Spleen (tissue), 11 donors: ENCODE measurements at regions not wholly inside any gene's neighbourhood (a gene's known extent, or its start where the extent isn't known, plus 50 kb on each side); places are given as distances from the start of the nearest gene placed in this dataset.

Experiments used
- DNase-seq: peaks from one replicate; pipeline ENCODE4 v3.0.0-alpha.2; 2020
- H3K27ac ChIP-seq, 8 donors: fragments of 200-600 bp; sonication (generic) in 7 of 8; 1 replicate in 4 of 8; 2 replicates in 4 of 8; pipeline versions ENCODE4 v1.5.0 to v1.8.0; 2016 to 2021; ENCODE audit warnings: inconsistent platforms in 4 of 8, mild to moderate bottlenecking in 4 of 8, moderate library complexity in 1 of 8
- H3K27me3 ChIP-seq, 7 donors: fragments of 200-600 bp; sonication (generic) in 6 of 7; replicated peaks in 1 of 7; 1 replicate in 4 of 7; 2 replicates in 3 of 7; pipeline versions ENCODE4 v1.5.0 to v1.8.0; 2016 to 2021; ENCODE audit warnings: inconsistent platforms in 3 of 7, mild to moderate bottlenecking in 1 of 7
- H3K36me3 ChIP-seq, 6 donors: fragments of 200-600 bp; sonication (generic) in 5 of 6; 1 replicate in 4 of 6; 2 replicates in 2 of 6; pipeline versions ENCODE4 v1.5.0 to v1.8.0; 2016 to 2021; ENCODE audit warnings: inconsistent platforms in 2 of 6
- H3K4me1 ChIP-seq, 6 donors: fragments of 200-600 bp; sonication (generic) in 5 of 6; 1 replicate in 3 of 6; 2 replicates in 3 of 6; pipeline versions ENCODE4 v1.5.0 to v1.8.0; 2016 to 2021; ENCODE audit warnings: inconsistent platforms in 3 of 6
- H3K4me3 ChIP-seq, 8 donors: fragments of 200-600 bp; sonication (generic) in 7 of 8; 1 replicate in 4 of 8; 2 replicates in 4 of 8; pipeline versions ENCODE4 v1.5.0 to v1.8.0; 2016 to 2021; ENCODE audit warnings: inconsistent platforms in 4 of 8, mild to moderate bottlenecking in 4 of 8, moderate library complexity in 2 of 8
- H3K9me3 ChIP-seq, 8 donors: fragments of 200-600 bp; sonication (generic) in 7 of 8; 1 replicate in 4 of 8; 2 replicates in 4 of 8; pipeline versions ENCODE4 v1.5.0 to v1.8.0; 2016 to 2021; ENCODE audit warnings: inconsistent platforms in 4 of 8
- CTCF ChIP-seq, 11 experiments: fragments of 200-600 bp in 7 of 11; fragments of 450-650 bp in 4 of 11; sonication (generic) in 4 of 11; IDR thresholded peaks in 8 of 11; conservative IDR thresholded peaks in 3 of 11; 1 replicate in 7 of 11; 2 replicates in 4 of 11; pipeline versions ENCODE4 v1.4.0 to v1.8.0; 2016 to 2021; ENCODE audit warnings: antibody characterized with exemption in 11 of 11, inconsistent platforms in 4 of 11, mild to moderate bottlenecking in 1 of 11
- POLR2A ChIP-seq, 3 donors: fragments of 450-650 bp; IDR thresholded peaks; one replicate each; pipeline ENCODE4 v1.5.1; 2017; ENCODE audit warnings: antibody characterized with exemption in 3 of 3, mild to moderate bottlenecking in 1 of 3
- POLR2AphosphoS5 ChIP-seq, 3 donors: sonication (generic); formaldehyde crosslinking; IDR thresholded peaks; one replicate each; pipeline ENCODE4 v1.5.1; 2017; ENCODE audit warnings: antibody characterized with exemption in 3 of 3
- WGBS, 5 donors: extraction: QIAGEN DNeasy Blood & Tissue Kit in 3 of 5; methylation state at CpG; one replicate each; pipeline versions ENCODE4 v1.1.5 to v1.1.7; 2013 to 2018; 5-methylcytosine and 5-hydroxymethylcytosine counted together
- intact Hi-C: fragments of 100-400 bp; cut with DNase I; formaldehyde crosslinking; loops from one replicate; pipeline ENCODE4 v1.15.0; 2023; ENCODE audit warnings: low total_unique reads
- donor health status: healthy with polysubstance abuse.
- donor health status: DM: no; HTN: no; CAD: no; lungs with moderate emphysema.
- donor health status: DM: no; HTN: no; CAD: no.
- donor health status: Bipolar disorder and iron deficiency.
- donor health status: healthy.
- donor health status: DM: no; HTN: no; CAD: no.
- donor health status: DM: yes; HTN: yes; CAD: no.

GRCh38 chr3:105162448-105162847 lies 204.3 kb upstream of the ALCAM start:
- 59 to 87% (median 74%) methylated on average over 1 of the region's 1 CpG for WGBS, 5 donors
- no peaks in the 10 kb centered on the region for H3K4me1 ChIP-seq
- H3K27me3 ChIP-seq = no peaks in the 10 kb centered on the region
- TF ChIP-seq POLR2AphosphoS5 (IDR thresholded peaks at IDR 0.05) (no peak), POLR2A (IDR thresholded peaks at IDR 0.05) (no peak), CTCF (IDR thresholded peaks at IDR 0.05 in 8 of 11, conservative IDR thresholded peaks at IDR 0.05 in 3 of 11) (no peak)
- no peak for DNase-seq
- H3K36me3 ChIP-seq = no peaks in the 10 kb centered on the region
- no peaks in the 10 kb centered on the region for H3K9me3 ChIP-seq
- H3K27ac ChIP-seq = no peak overlapping the region
- intact Hi-C loops = no loop called here
- no peak overlapping the region for H3K4me3 ChIP-seq

GRCh38 chr3:105166893-105167292 lies 199.8 kb upstream of the ALCAM start:
- H3K9me3 ChIP-seq = no peaks in the 10 kb centered on the region
- no peaks in the 10 kb centered on the region for H3K36me3 ChIP-seq
- H3K4me1 ChIP-seq = no peaks in the 10 kb centered on the region
- 57 to 81% (median 66%) methylated on average over 1 of the region's 1 CpG for WGBS, 5 donors
- no peak overlapping the region for H3K4me3 ChIP-seq
- no peak for DNase-seq
- no peak overlapping the region for H3K27ac ChIP-seq
- intact Hi-C loops = no loop called here
- TF ChIP-seq POLR2AphosphoS5 (IDR thresholded peaks at IDR 0.05) (no peak), CTCF (IDR thresholded peaks at IDR 0.05 in 8 of 11, conservative IDR thresholded peaks at IDR 0.05 in 3 of 11) (no peak), POLR2A (IDR thresholded peaks at IDR 0.05) (no peak)
- no peaks in the 10 kb centered on the region for H3K27me3 ChIP-seq

GRCh38 chr3:105170423-105170822 lies 196.3 kb upstream of the ALCAM start:
- DNase-seq = no peak
- TF ChIP-seq CTCF (IDR thresholded peaks at IDR 0.05 in 8 of 11, conservative IDR thresholded peaks at IDR 0.05 in 3 of 11) (no peak), POLR2A (IDR thresholded peaks at IDR 0.05) (no peak), POLR2AphosphoS5 (IDR thresholded peaks at IDR 0.05) (no peak)
- no peaks in the 10 kb centered on the region for H3K9me3 ChIP-seq

GRCh38 chr3:105174017-105174615 lies 192.6 kb upstream of the ALCAM start:
- 84 to 94% (median 88%) methylated on average over 4 of the region's 4 CpGs for WGBS, 5 donors
- Histone ChIP-seq H3K27me3 (no peaks in the 10 kb centered on the region), H3K4me3 (no peak overlapping the region), H3K27ac (no peak overlapping the region), H3K4me1 (no peaks in the 10 kb centered on the region), H3K36me3 (no peaks in the 10 kb centered on the region), H3K9me3 (no peaks in the 10 kb centered on the region)
- no peak for DNase-seq
- intact Hi-C loops = no loop called here
- TF ChIP-seq CTCF (IDR thresholded peaks at IDR 0.05 in 8 of 11, conservative IDR thresholded peaks at IDR 0.05 in 3 of 11) (no peak), POLR2A (IDR thresholded peaks at IDR 0.05) (no peak), POLR2AphosphoS5 (IDR thresholded peaks at IDR 0.05) (no peak)

More at GRCh38 chr3:105170423-105170822, 196.3 kb upstream of the ALCAM start:
- H3K4me1 ChIP-seq = no peaks in the 10 kb centered on the region
- H3K36me3 ChIP-seq = no peaks in the 10 kb centered on the region
- no peak overlapping the region for H3K27ac ChIP-seq
- no peaks in the 10 kb centered on the region for H3K27me3 ChIP-seq
- intact Hi-C loops = no loop called here
- H3K4me3 ChIP-seq = no peak overlapping the region
